GM12892 (cell line): ENCODE measurements at regions not wholly inside any gene's neighbourhood (a gene's known extent, or its start where the extent isn't known, plus 50 kb on each side); places are given as distances from the start of the nearest gene placed in this dataset.

Experiments used
- POLR2A ChIP-seq: IDR thresholded peaks from 2 replicates; pipeline ENCODE4 v1.6.1; 2011; ENCODE audit warnings: low read depth, low read length, control low read depth
- TAF1 ChIP-seq: IDR thresholded peaks from 2 replicates; pipeline ENCODE4 v1.6.1; 2011; ENCODE audit warnings: low read depth, mild to moderate bottlenecking, control low read depth, low read length, borderline replicate concordance

- TF ChIP-seq POLR2A (no peak), TAF1 (no peak)
Measured at GRCh38 chr3:5563537-5564277, 376.2 kb downstream of the EDEM1 start.
